Kidney epithelial cell (primary cell): ENCODE measurements at regions not wholly inside any gene's neighbourhood (a gene's known extent, or its start where the extent isn't known, plus 50 kb on each side); places are given as distances from the start of the nearest gene placed in this dataset.

Experiments used
- DNase-seq: peaks from one replicate; pipeline ENCODE4 v3.0.0-alpha.2; 2010; ENCODE audit warnings: low read depth
- H3K27me3 ChIP-seq: 2 replicates; pipeline ENCODE4 v1.6.0; 2011; ENCODE audit warnings: low read length; ENCODE audit not compliant: control insufficient read depth, insufficient read depth
- H3K36me3 ChIP-seq: 2 replicates; pipeline ENCODE4 v1.5.1; 2011; ENCODE audit warnings: low read length; ENCODE audit not compliant: control insufficient read depth, insufficient read depth
- H3K4me3 ChIP-seq: 2 replicates; pipeline ENCODE4 v1.5.1; 2011; ENCODE audit warnings: low read depth, mild to moderate bottlenecking, control low read depth, low read length
- TF ChIP-seq, protein P1 (sequence below): IDR thresholded peaks from 2 replicates; pipeline ENCODE4 v1.5.1; 2011; ENCODE audit warnings: mild to moderate bottlenecking, moderate library complexity, low read length, control low read depth, inconsistent platforms; ENCODE audit not compliant: insufficient read depth, poor library complexity, severe bottlenecking

DNA sequence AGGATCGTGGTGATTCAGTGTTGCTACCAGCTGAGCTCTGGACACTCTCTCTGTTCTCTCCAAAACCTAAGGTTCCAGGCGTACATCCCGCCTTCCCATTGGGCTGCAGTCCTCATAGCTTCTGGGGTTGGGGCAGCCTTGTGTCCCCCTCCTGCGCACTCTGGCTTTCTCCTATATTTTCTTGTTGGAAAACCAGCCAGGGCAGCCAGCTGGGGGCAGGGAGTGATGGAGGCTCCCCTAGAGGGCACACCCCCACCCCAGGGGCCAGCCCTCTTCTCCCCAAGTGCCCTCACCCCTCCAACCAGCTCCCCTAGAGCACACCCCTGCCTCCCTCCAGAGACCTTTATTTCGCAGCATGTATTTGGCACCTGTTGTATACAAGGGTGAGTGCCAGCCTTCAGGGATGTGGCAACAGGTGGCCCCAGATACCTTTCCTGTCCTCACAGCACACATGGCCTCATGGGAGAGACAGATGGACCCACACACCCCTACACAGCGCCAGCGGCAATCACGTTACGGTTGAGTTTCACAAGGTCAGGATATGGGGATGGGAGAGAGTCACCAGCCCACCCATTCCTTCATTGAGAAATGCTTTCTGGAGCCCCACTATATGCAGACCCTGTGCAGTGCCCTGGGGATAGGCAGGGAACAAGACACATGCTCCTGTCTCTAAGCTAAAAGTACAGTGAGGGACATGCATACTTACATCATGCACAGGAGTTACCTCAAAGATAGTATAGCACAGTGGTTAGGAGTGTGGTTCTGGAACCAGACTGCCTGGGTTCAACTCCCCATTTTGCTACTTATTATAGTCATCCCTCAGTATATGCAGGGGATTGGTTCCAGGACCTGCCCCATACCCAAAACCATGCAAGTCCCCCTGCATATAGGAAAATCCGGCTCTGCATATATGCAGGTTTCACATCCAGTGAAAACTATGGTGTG, 141.1 kb downstream of the PHETA1 start:
- no peak overlapping the region for H3K4me3 ChIP-seq
- H3K27me3 ChIP-seq: no peaks in the 10 kb centered on the region
- no peaks in the 10 kb centered on the region for H3K36me3 ChIP-seq
- TF ChIP-seq, protein P1, sequence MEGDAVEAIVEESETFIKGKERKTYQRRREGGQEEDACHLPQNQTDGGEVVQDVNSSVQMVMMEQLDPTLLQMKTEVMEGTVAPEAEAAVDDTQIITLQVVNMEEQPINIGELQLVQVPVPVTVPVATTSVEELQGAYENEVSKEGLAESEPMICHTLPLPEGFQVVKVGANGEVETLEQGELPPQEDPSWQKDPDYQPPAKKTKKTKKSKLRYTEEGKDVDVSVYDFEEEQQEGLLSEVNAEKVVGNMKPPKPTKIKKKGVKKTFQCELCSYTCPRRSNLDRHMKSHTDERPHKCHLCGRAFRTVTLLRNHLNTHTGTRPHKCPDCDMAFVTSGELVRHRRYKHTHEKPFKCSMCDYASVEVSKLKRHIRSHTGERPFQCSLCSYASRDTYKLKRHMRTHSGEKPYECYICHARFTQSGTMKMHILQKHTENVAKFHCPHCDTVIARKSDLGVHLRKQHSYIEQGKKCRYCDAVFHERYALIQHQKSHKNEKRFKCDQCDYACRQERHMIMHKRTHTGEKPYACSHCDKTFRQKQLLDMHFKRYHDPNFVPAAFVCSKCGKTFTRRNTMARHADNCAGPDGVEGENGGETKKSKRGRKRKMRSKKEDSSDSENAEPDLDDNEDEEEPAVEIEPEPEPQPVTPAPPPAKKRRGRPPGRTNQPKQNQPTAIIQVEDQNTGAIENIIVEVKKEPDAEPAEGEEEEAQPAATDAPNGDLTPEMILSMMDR: no peak
- DNase-seq: no peak

GRCh38 chr12:111226680-111227079, 142.2 kb downstream of the PHETA1 start:
- H3K36me3 ChIP-seq: no peaks in the 10 kb centered on the region
- no peak for DNase-seq
- H3K4me3 ChIP-seq: no peak overlapping the region
- TF ChIP-seq, protein P1: no peak
- H3K27me3 ChIP-seq: no peaks in the 10 kb centered on the region

- no peak for DNase-seq
- TF ChIP-seq, protein P1: no peak
- no peak overlapping the region for H3K4me3 ChIP-seq
- no peaks in the 10 kb centered on the region for H3K36me3 ChIP-seq
- no peaks in the 10 kb centered on the region for H3K27me3 ChIP-seq
Observed at GRCh38 chr12:111225307-111225706, 143.6 kb downstream of the PHETA1 start.

GRCh38 chr12:111224186-111225066, 144.5 kb downstream of the PHETA1 start:
- H3K4me3 ChIP-seq: no peak overlapping the region
- H3K27me3 ChIP-seq: no peaks in the 10 kb centered on the region
- TF ChIP-seq, protein P1: no peak
- no peaks in the 10 kb centered on the region for H3K36me3 ChIP-seq
- no peak for DNase-seq

DNA sequence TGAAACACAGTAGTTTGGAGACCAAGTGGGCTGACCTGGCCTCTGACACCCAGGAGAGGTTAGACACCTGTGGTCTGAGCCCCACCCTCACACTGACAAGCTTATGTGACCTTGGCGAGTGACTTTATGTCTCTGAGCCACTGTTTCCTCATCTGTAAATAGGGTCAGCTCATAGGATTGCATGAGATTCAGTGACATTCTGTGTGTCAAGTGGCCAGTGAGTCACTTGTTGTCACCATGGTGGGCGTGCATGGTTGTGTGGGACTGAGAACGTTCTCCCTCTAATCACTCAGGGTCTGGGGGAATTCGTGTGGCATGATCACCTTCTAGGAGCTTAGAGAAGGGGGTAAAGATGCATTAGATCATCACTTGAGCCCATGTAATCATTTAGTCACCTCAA, 146.4 kb downstream of the PHETA1 start:
- TF ChIP-seq, protein P1: no peak
- H3K27me3 ChIP-seq: no peaks in the 10 kb centered on the region
- H3K36me3 ChIP-seq: no peaks in the 10 kb centered on the region

More for the DNA sequence above, 146.4 kb downstream of the PHETA1 start:
- DNase-seq: no peak
- no peak overlapping the region for H3K4me3 ChIP-seq
